HepG2 (cell line): ENCODE measurements at regions not wholly inside any gene's neighbourhood (a gene's known extent, or its start where the extent isn't known, plus 50 kb on each side); places are given as distances from the start of the nearest gene placed in this dataset.

Experiments
- ATAC-seq: fragments of 200-7000 bp; cut with Tn5 transposase; 3 replicates; pipeline ENCODE4 v1.9.1; 2020; ENCODE audit warnings: mild to moderate bottlenecking, moderate library complexity
- BruUV-seq: library from RNA; stranded (reverse); fragments of 400-500 nt; replicated peaks from 2 replicates; lab custom pipeline; 2021; lab: Mats Ljungman, UMichigan
- CTCF ChIA-PET: fragments of 300-600 bp; formaldehyde crosslinking; extraction: SDS; loops from one replicate; lab custom pipeline; 2021; ENCODE audit warnings: low total read pairs, inconsistent platforms, low intra/inter-chr PET ratio; lab: Yijun Ruan, JAX
- POLR2A ChIA-PET: fragments of 350-600 bp; sonication (Branson Sonifier 250); formaldehyde crosslinking; loops from one replicate; lab custom pipeline; 2020; ENCODE audit warnings: antibody characterized with exemption, inconsistent platforms; lab: Yijun Ruan, JAX
- DNase-seq: peaks from one replicate; pipeline ENCODE4 v3.0.0-alpha.2; 2015; ENCODE audit warnings: low spot score
- FAIRE-seq: peaks from 3 replicates; lab custom pipeline; 2011; peaks lifted over from hg19 to GRCh38; lab: Jason Lieb, UNC
- H2AFZ ChIP-seq: one replicate; pipeline ENCODE4 v1.6.1; 2011; ENCODE audit warnings: low read length, inconsistent platforms
- H3K27ac ChIP-seq: fragments of 300-600 bp; 3 replicates; pipeline ENCODE4 v1.8.0; 2011; ENCODE audit warnings: mixed run types, mild to moderate bottlenecking, mixed read lengths, low read length, inconsistent platforms; ENCODE audit not compliant: insufficient read depth; ENCODE audit errors: extremely low read length
- H3K27me3 ChIP-seq, 2 experiments: fragments of 200-600 bp in 1 of 2; 2 replicates in 1 of 2; 3 replicates in 1 of 2; pipeline versions ENCODE4 v1.6.0 to v1.8.0; 2011; ENCODE audit warnings: low read length in 2 of 2, mild to moderate bottlenecking in 2 of 2, moderate library complexity in 2 of 2, inconsistent platforms in 1 of 2; ENCODE audit not compliant: insufficient read depth in 2 of 2, control insufficient read depth in 1 of 2
- H3K36me3 ChIP-seq, 2 experiments: fragments of 200-600 bp in 1 of 2; replicated peaks in 1 of 2; 2 replicates in 1 of 2; 3 replicates in 1 of 2; pipeline versions ENCODE4 v1.5.1 to v1.8.0; 2011; ENCODE audit warnings: low read length in 2 of 2, inconsistent platforms in 1 of 2; ENCODE audit not compliant: insufficient read depth in 2 of 2, control insufficient read depth in 1 of 2
- H3K4me1 ChIP-seq: 2 replicates; pipeline ENCODE4 v1.5.1; 2012; ENCODE audit warnings: low read length, inconsistent platforms; ENCODE audit not compliant: insufficient read depth
- H3K4me2 ChIP-seq: 2 replicates; pipeline ENCODE4 v1.6.0; 2011; ENCODE audit warnings: low read depth, low read length, inconsistent platforms
- H3K4me3 ChIP-seq, 3 experiments: fragments of 200-600 bp in 1 of 3; sonication (generic), shearing (Covaris generic) in 1 of 3; replicated peaks in 1 of 3; 2 replicates each; pipeline ENCODE4 v1.5.1; 2011 to 2016; ENCODE audit warnings: low read length in 3 of 3, inconsistent platforms in 2 of 3, low read depth in 2 of 3, mild to moderate bottlenecking in 2 of 3, control low read depth in 1 of 3, mixed read lengths in 1 of 3; ENCODE audit not compliant: insufficient read depth in 1 of 3
- H3K79me2 ChIP-seq: one replicate; pipeline ENCODE4 v1.6.1; 2011; ENCODE audit warnings: low read length, inconsistent platforms; ENCODE audit not compliant: insufficient read depth
- H3K9ac ChIP-seq: 2 replicates; pipeline ENCODE4 v1.6.0; 2011; ENCODE audit warnings: mild to moderate bottlenecking, low read depth, low read length, inconsistent platforms; ENCODE audit not compliant: insufficient read depth
- H3K9me3 ChIP-seq: 2 replicates; pipeline ENCODE4 v1.5.1; 2012; ENCODE audit warnings: mild to moderate bottlenecking, low read length
- H4K20me1 ChIP-seq: 2 replicates; pipeline ENCODE4 v1.6.0; 2011; ENCODE audit warnings: inconsistent platforms, mild to moderate bottlenecking, low read length, moderate library complexity; ENCODE audit not compliant: insufficient read depth
- RBFOX2 ChIP-seq: fragments of 200-400 bp; formaldehyde crosslinking; IDR thresholded peaks from 2 replicates; pipeline ENCODE4 v1.6.1; 2017; ENCODE audit warnings: low read depth, mild to moderate bottlenecking, low read length
- RXRB ChIP-seq: IDR thresholded peaks from 2 replicates; pipeline ENCODE4 v1.6.1; 2016; ENCODE audit warnings: borderline replicate concordance, missing genetic modification reagents, missing compliant biosample characterization
- SNAPC2 ChIP-seq: sonication (generic); formaldehyde crosslinking; IDR thresholded peaks from 2 replicates; pipeline ENCODE4 v1.8.1; 2022; ENCODE audit warnings: mild to moderate bottlenecking, missing genetic modification reagents
- ZBTB34 ChIP-seq: sonication (generic); formaldehyde crosslinking; IDR thresholded peaks from 2 replicates; pipeline ENCODE4 v1.8.0; 2022; ENCODE audit warnings: mild to moderate bottlenecking, missing genetic modification reagents
- WGBS: methylation state at CpG from one replicate; pipeline ENCODE4 v1.1.6; 2017; ENCODE audit warnings: low lambda C conversion rate; 5-methylcytosine and 5-hydroxymethylcytosine counted together
- in situ Hi-C: cut with HindIII; loops from 2 replicates; pipeline ENCODE4 v1.10.0; 2017; ENCODE audit warnings: low pct_unique_long_range_greater_than_20kb; ENCODE audit not compliant: extremely low pct_ligation_motif_present
- intact Hi-C: fragments of 100-400 bp; cut with micrococcal nuclease; formaldehyde crosslinking; loops from one replicate; pipeline ENCODE4 v1.10.0; 2022; ENCODE audit not compliant: unreplicated experiment
- TF ChIP-seq, protein P1 (sequence below): sonication (generic); formaldehyde crosslinking; IDR thresholded peaks from 2 replicates; pipeline ENCODE4; 2020; ENCODE audit warnings: missing genetic modification reagents, mild to moderate bottlenecking, borderline replicate concordance

- TF ChIP-seq RXRB (CRISPR knock-in tag), result no peak
- TF ChIP-seq, protein P1, sequence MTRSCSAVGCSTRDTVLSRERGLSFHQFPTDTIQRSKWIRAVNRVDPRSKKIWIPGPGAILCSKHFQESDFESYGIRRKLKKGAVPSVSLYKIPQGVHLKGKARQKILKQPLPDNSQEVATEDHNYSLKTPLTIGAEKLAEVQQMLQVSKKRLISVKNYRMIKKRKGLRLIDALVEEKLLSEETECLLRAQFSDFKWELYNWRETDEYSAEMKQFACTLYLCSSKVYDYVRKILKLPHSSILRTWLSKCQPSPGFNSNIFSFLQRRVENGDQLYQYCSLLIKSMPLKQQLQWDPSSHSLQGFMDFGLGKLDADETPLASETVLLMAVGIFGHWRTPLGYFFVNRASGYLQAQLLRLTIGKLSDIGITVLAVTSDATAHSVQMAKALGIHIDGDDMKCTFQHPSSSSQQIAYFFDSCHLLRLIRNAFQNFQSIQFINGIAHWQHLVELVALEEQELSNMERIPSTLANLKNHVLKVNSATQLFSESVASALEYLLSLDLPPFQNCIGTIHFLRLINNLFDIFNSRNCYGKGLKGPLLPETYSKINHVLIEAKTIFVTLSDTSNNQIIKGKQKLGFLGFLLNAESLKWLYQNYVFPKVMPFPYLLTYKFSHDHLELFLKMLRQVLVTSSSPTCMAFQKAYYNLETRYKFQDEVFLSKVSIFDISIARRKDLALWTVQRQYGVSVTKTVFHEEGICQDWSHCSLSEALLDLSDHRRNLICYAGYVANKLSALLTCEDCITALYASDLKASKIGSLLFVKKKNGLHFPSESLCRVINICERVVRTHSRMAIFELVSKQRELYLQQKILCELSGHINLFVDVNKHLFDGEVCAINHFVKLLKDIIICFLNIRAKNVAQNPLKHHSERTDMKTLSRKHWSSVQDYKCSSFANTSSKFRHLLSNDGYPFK (CRISPR knock-in tag), result no peak
- no peak for TF ChIP-seq ZBTB34
- TF ChIP-seq SNAPC2 (CRISPR knock-in tag), result no peak
- no peak for TF ChIP-seq RBFOX2
- Histone ChIP-seq H3K4me2 (no peak overlapping the region), H3K79me2 (no peaks in the 10 kb centered on the region), H2AFZ (no peak overlapping the region), H3K9me3 (no peaks in the 10 kb centered on the region), H3K36me3 (no peaks in the 10 kb centered on the region), H3K4me3 (no peak overlapping the region), H3K27me3 (peaks cover 0 to 3% of the 10 kb centered on the region in 2 experiments; a peak in 2 of 5 replicates), H3K27ac (no peak overlapping the region), H4K20me1 (no peaks in the 10 kb centered on the region), H3K9ac (no peak overlapping the region), H3K4me1 (no peaks in the 10 kb centered on the region)
- intact Hi-C loops, result no loop called here
- ChIA-PET CTCF (no interaction called here), POLR2A (no interaction called here)
- DNase-seq (no peak), ATAC-seq (no peak), FAIRE-seq (no peak)
- in situ Hi-C loops, result no loop called here
- no TSS peak for BruUV-seq
- WGBS, result 5% methylated on average over 4 of the region's 4 CpGs
These were observed 113.5 kb upstream of the RCN1 start for GRCh38 chr11:31977343-31977742.
